KOPT-K1 (cell line): ENCODE measurements at regions not wholly inside any gene's neighbourhood (a gene's known extent, or its start where the extent isn't known, plus 50 kb on each side); places are given as distances from the start of the nearest gene placed in this dataset.

Experiments used
- H3K27ac ChIP-seq: fragments of 200-600 bp; sonication (generic); 2 replicates; pipeline ENCODE4 v1.5.1; 2016; ENCODE audit warnings: antibody characterized with exemption, mild to moderate bottlenecking, low read depth, low read length; ENCODE audit not compliant: poor library complexity, severe bottlenecking
- H3K36me3 ChIP-seq: fragments of 200-600 bp; sonication (generic); 2 replicates; pipeline ENCODE4 v1.5.1; 2017; ENCODE audit warnings: antibody characterized with exemption, mild to moderate bottlenecking, low read length, moderate library complexity; ENCODE audit not compliant: insufficient read depth
- H3K9me3 ChIP-seq: fragments of 200-600 bp; sonication (generic); 2 replicates; pipeline ENCODE4 v1.5.1; 2017; ENCODE audit warnings: antibody characterized with exemption, low read length, mild to moderate bottlenecking; ENCODE audit not compliant: insufficient read depth, poor library complexity, severe bottlenecking

DNA sequence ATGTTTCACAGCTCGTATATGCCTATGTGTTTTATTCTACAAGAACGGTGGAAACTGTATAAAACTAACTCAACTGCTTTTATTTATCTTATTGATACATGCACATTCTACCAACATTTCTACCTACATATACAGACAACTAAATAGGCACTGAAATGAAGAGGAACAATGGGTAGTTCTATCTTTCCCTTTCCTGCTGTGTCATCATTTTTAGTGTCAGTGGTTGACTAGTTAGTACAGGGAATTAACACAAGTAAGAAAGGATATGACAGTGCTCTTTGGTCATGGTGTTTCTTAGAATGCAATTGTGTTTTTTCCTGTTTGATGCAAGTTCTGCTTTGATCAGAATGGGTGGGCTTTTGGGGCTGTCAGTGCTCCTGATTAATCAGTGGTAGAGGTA is 293.8 kb upstream of the CTSO start:
- Histone ChIP-seq H3K27ac (no peak overlapping the region), H3K9me3 (no peaks in the 10 kb centered on the region), H3K36me3 (no peaks in the 10 kb centered on the region)

GRCh38 chr4:156243015-156243414 is 289.3 kb upstream of the CTSO start:
- H3K9me3 ChIP-seq: no peaks in the 10 kb centered on the region
- no peak overlapping the region for H3K27ac ChIP-seq
- H3K36me3 ChIP-seq: no peaks in the 10 kb centered on the region

DNA sequence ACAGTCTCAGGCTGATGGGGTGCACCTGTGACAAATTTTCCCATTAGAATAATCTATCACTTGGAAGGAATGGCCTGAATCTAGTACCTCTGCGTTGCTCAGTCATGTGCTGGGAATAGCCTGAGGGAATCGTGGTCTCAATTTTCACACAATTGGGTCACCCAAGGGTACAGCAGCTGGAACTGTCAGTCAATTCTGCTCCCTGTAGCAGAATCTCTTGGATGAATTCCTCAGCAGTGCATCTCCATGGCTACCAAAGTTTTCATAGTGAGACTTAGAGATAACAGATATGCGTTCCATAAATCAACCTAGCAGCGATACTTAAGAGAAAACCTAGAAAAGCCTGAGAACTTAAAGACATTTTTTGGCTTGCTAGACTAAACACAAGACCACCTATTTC is 288.7 kb upstream of the CTSO start:
- Histone ChIP-seq H3K36me3 (no peaks in the 10 kb centered on the region), H3K27ac (no peak overlapping the region), H3K9me3 (no peaks in the 10 kb centered on the region)

- Histone ChIP-seq H3K36me3 (no peaks in the 10 kb centered on the region), H3K9me3 (no peaks in the 10 kb centered on the region), H3K27ac (no peak overlapping the region)
Measured at GRCh38 chr4:156241896-156242295, 288.2 kb upstream of the CTSO start.

DNA sequence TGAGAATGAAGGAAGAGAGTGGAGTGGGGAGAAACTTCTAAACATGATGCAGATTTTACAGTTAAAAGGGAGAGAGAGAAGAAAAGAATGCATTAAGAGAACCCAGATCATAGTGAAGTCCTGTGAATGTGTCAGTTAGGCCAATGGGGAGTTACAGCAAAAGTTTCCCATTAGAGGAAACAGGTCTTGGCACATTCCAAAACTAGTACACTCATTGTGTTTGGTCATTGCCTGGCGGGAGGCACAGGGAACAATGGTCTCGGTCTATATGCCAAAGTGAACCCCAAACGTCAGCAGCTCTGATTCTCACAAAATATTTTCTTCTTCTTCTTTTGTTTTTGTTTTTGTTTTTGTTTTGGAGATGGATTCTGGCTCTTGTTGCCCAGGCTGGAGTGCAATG is 284.5 kb upstream of the CTSO start:
- no peaks in the 10 kb centered on the region for H3K9me3 ChIP-seq
- H3K27ac ChIP-seq: no peak overlapping the region
- no peaks in the 10 kb centered on the region for H3K36me3 ChIP-seq

GRCh38 chr4:156237231-156237630 is 283.6 kb upstream of the CTSO start:
- Histone ChIP-seq H3K9me3 (no peaks in the 10 kb centered on the region), H3K36me3 (no peaks in the 10 kb centered on the region), H3K27ac (no peak overlapping the region)

DNA sequence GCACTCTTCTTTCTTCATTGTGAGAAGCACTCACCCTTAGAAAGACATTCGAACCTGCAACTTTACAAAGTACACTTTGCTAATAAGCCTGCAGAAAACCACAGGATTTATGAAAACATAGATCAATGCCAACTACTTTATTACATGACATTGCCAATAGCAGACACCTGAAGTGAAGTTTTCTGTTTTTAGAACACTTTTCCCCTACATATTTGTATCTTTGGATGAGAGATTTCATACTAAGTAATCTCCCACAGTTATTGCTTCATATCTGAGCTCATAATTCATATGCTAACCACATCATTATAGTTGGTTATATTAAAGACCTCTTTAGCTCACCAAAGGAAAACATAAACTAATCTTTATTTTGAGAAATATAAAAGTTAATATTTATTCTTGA is 276.5 kb upstream of the CTSO start:
- no peak overlapping the region for H3K27ac ChIP-seq
- no peaks in the 10 kb centered on the region for H3K36me3 ChIP-seq
- H3K9me3 ChIP-seq: no peaks in the 10 kb centered on the region

DNA sequence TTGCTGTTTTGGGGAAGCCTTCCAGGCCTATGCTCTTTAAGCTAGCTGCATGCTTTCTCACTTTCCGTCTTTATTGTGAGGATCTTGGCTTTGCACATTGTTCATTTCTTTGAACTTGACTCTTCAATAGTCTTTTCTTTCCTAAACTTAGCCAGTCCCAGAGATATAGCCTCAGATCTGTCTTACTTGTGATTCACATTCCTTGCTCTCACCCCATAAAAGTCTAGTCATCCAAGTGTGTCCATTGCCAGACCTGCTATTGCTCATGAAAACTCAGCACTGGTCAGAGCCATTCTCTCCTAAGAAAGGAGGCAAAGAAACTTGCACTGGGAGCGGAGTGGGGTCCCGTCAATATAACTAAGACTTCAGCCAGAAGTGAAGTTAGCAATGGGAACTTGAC is 275.0 kb upstream of the CTSO start:
- no peak overlapping the region for H3K27ac ChIP-seq
- H3K36me3 ChIP-seq: no peaks in the 10 kb centered on the region
- H3K9me3 ChIP-seq: no peaks in the 10 kb centered on the region

GRCh38 chr4:156227321-156227720 is 273.7 kb upstream of the CTSO start:
- H3K27ac ChIP-seq: no peak overlapping the region
- no peaks in the 10 kb centered on the region for H3K36me3 ChIP-seq
- H3K9me3 ChIP-seq: no peaks in the 10 kb centered on the region

DNA sequence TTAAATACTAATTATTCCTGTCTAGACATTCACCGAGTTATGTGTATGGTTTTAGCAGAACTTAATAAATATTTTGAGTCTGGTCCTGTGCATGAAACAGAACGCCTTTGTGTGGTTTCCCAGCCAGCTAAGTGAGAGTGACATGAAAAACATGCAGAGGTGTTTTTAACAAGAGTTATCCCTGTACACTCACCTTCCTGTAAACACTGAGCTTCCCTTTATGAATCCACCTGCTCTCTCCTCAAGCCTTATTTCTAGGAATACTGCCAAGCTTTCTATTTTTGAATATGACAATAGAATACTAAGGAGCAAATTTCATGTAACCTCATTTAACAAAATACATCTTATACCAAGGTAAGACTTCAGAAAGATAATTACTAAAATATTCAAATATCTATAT is 270.3 kb upstream of the CTSO start:
- Histone ChIP-seq H3K9me3 (no peaks in the 10 kb centered on the region), H3K36me3 (no peaks in the 10 kb centered on the region)

GRCh38 chr4:156217236-156217635 is 263.6 kb upstream of the CTSO start:
- H3K27ac ChIP-seq: no peak overlapping the region
- H3K36me3 ChIP-seq: no peaks in the 10 kb centered on the region
- H3K9me3 ChIP-seq: no peaks in the 10 kb centered on the region

More for the DNA sequence above, 270.3 kb upstream of the CTSO start:
- no peak overlapping the region for H3K27ac ChIP-seq

- H3K27ac ChIP-seq: no peak overlapping the region
- H3K9me3 ChIP-seq: no peaks in the 10 kb centered on the region
- H3K36me3 ChIP-seq: no peaks in the 10 kb centered on the region
Measured at GRCh38 chr4:156201050-156201449, 247.4 kb upstream of the CTSO start.

DNA sequence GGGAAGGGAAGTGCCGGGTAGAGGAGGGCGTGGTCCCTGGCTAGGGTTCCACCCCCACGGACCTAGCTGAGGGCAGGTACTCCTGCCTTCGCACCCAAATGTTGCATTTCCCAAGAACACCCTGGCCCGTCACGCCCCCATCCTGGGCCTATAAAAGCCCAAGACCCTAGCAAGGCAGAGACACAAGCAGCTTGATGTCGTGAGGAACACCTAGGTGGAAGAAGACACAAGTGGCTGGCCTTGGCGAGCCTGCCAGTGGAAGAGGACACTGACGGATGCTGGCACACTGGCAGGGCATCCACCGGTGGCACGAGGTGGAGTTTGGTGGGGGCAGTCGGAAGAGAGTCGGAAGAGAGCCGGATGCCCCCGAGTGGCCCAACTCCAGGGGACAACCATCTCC is 244.8 kb upstream of the CTSO start:
- Histone ChIP-seq H3K9me3 (no peaks in the 10 kb centered on the region), H3K36me3 (no peaks in the 10 kb centered on the region), H3K27ac (no peak overlapping the region)

GRCh38 chr4:156197216-156197615 is 243.6 kb upstream of the CTSO start:
- H3K36me3 ChIP-seq: no peaks in the 10 kb centered on the region
- H3K27ac ChIP-seq: no peak overlapping the region
- H3K9me3 ChIP-seq: no peaks in the 10 kb centered on the region

- Histone ChIP-seq H3K27ac (no peak overlapping the region), H3K36me3 (no peaks in the 10 kb centered on the region), H3K9me3 (no peaks in the 10 kb centered on the region)
Measured at GRCh38 chr4:156196722-156197121, 243.1 kb upstream of the CTSO start.

- Histone ChIP-seq H3K36me3 (no peaks in the 10 kb centered on the region), H3K27ac (no peak overlapping the region), H3K9me3 (no peaks in the 10 kb centered on the region)
Measured at GRCh38 chr4:156195914-156196313, 242.2 kb upstream of the CTSO start.

DNA sequence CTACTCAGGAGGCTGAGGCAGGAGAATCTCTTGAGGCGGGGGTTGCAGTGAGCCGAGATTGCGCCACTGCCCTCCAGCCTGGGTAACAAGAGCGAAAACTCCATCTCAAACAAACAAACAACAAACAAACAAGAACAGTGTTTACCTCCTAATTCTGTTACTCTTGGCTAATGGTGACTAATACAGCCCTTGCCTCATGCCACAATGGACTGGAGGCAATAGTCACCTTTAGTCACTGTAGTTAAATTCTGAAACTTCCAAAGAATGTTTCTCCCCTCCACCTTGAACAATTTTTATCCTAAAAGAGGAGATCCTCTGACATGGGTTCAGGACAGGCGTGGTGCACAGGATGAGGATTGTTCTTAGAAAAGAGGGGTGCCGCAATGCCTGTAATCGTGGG is 241.2 kb upstream of the CTSO start:
- H3K9me3 ChIP-seq: no peaks in the 10 kb centered on the region
- H3K36me3 ChIP-seq: no peaks in the 10 kb centered on the region
- H3K27ac ChIP-seq: no peak overlapping the region
